ENCODE measurements at regions not wholly inside any gene's neighbourhood (a gene's known extent, or its start where the extent isn't known, plus 50 kb on each side); places are given as distances from the start of the nearest gene placed in this dataset.

DNA sequence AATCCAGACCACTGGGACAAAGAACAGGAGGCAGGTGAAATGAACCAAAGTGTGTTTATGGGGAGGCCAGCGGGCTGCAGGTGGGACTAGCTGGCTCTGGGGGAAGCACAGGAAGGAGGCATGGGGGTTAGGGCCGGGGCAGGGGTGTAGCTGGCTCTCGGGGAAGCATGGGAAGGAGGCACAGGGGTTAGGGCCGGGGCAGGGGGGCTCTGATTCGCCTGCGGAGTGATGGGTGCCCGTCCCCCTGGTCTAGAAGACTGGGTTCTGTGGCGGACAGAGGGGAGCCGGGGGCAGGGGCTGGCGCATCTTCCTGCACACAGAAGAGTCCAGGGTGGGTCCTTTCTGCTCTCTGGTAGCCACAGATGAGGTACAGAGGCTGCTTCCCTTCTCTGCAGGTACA is 310.3 kb downstream of the TMEM121 start:
- TF ChIP-seq, protein P1, sequence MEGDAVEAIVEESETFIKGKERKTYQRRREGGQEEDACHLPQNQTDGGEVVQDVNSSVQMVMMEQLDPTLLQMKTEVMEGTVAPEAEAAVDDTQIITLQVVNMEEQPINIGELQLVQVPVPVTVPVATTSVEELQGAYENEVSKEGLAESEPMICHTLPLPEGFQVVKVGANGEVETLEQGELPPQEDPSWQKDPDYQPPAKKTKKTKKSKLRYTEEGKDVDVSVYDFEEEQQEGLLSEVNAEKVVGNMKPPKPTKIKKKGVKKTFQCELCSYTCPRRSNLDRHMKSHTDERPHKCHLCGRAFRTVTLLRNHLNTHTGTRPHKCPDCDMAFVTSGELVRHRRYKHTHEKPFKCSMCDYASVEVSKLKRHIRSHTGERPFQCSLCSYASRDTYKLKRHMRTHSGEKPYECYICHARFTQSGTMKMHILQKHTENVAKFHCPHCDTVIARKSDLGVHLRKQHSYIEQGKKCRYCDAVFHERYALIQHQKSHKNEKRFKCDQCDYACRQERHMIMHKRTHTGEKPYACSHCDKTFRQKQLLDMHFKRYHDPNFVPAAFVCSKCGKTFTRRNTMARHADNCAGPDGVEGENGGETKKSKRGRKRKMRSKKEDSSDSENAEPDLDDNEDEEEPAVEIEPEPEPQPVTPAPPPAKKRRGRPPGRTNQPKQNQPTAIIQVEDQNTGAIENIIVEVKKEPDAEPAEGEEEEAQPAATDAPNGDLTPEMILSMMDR (conservative IDR thresholded peaks at IDR 0.05; ENCODE audit: low read depth, low read length), result no peak
- no peak overlapping the region for H3K4me3 ChIP-seq (ENCODE audit: low read length)
- DNase-seq (ENCODE audit: low read depth), result no peak

DNA sequence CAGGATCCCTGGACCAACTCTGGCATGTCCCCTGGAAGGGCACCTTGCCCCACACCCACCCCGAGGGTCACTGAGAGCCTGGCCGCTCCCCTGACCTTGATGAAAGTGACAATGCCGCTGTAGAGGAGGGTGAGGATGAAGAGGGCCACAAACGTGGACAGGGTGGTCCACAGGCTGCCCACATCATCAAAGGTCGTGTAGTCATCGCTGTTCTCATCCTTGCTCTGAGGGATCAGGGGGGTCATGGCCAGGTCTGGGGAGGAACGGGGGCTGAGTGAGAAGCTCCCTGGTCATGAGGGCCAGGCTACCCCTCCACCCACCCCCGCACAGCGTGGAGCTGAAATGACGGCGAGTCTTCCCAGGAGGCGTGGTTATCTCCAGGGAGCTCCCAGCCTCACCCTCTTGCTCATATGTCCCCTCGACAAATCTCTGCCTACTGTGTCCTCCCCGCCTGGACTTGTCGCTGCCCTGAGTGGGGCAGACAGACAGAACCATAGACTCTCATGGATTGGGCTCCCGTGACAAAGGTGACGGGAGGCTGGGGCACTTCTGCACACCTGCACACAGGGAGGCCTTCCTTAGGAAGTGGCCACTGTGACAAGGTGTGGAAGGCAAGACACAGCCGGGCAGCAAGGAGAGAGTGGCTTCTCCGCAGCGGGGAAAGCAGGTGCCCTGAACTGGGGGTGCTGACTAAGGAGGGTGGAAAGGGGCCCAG is 311.1 kb downstream of the TMEM121 start:
- no peak for DNase-seq (ENCODE audit: low read depth)
- TF ChIP-seq, protein P1 (conservative IDR thresholded peaks at IDR 0.05; ENCODE audit: low read depth, low read length), result no peak
- H3K4me3 ChIP-seq (ENCODE audit: low read length), result no peak overlapping the region

DNA sequence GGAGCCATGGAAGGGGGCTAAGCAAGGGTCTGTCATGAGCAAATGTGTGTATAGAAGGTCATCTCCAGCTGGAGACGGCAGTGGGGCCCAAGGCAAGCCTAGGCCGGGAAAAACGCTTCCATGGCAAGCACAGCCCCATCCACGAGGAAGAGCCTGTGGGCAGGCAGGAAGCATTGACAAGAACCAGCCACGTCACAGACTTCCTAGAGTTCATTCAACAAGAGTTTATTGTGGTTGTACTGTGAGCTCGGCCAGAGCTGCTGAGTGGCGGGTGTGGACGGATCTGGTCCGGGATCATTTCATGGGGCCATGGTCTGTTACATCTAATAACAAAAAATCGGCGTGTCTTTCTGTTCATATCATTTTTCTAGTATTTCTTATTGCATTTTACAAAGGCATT is 311.7 kb downstream of the TMEM121 start:
- DNase-seq (ENCODE audit: low read depth), result no peak
- no peak overlapping the region for H3K4me3 ChIP-seq (ENCODE audit: low read length)
- TF ChIP-seq, protein P1 (conservative IDR thresholded peaks at IDR 0.05; ENCODE audit: low read depth, low read length), result no peak

DNA sequence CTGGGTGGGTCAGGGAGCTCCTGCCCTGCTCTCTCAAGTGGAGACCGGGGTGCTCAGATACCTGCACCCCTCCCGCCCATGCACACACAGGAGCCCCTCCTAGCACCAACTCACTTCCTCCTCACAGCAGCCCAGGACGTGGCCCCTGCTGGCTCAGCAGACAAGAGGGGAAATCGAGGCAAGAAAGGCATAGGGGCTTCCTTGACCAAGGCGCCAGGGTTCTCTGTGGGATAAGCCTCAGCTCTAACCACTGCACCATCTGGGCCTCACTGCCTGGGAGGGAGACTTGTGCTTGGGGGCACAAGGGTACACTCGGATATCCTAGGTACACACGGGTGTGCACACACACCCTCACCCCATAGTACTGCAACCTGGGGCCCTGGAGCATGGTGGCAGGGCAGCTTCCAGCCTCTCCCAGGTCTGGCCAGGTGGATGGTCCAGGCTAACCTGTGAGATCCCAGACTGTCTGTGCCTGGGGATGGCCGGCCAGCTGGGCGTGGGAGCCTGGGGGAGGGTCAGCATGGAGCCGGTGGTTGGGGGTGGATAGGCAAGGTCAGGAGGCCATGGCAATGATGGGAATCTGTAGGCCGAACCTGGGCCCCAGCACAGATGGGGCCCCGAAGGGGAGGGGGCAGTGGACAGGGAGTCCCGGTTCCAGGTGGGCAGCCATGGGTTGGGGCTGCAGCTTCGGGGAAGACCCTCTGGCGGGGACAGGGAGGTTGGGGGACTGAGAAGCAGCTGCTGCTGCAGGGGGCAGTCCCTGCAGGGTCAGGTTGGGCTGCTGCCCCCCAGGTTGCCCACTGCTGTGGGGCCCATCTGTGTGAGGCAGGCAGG is 312.4 kb downstream of the TMEM121 start:
- DNase-seq (ENCODE audit: low read depth), result no peak
- no peak overlapping the region for H3K4me3 ChIP-seq (ENCODE audit: low read length)
- TF ChIP-seq, protein P1 (conservative IDR thresholded peaks at IDR 0.05; ENCODE audit: low read depth, low read length), result no peak

DNA sequence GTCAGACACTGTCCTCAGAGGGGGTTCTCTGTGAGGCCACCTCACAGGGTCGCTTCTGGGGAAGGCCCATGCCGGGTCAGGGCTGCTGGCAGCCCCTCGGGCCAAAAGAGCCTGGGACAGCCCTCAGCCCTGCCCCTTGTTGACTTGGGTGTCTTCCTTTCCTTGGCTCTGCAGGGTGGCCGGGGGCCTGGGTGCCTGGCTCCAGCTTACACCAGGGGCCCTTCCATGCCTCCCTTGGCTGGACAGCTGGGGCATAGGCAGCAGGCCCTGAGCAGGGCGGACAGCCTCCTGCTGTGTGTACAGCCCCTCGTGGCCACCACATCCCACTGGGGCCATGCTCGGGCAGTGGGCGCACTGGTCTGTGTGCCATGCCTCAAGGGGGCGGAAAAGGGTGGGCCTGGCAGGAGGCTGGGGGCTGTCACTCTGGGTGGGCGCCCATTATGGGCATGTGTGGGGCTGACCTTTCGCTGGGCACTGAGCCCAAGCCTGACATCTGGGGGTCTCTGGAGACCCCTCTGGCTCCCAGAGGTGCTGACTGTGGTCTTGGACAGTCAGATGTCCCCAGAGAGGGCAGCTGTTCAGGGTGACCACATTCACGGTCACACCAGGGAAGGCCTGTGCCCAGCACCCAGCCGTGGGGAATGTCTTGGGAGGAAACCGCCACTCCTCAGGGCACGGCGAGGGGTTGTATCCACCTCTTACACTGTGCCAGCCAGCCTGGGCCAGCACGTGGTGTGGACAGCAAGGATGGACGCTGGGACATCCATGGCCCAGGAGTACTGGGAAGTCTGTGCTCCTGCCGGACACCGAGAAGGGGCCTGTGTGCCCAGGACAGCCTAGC is 313.3 kb downstream of the TMEM121 start:
- no peak for DNase-seq (ENCODE audit: low read depth)
- H3K4me3 ChIP-seq (ENCODE audit: low read length), result no peak overlapping the region
- TF ChIP-seq, protein P1 (conservative IDR thresholded peaks at IDR 0.05; ENCODE audit: low read depth, low read length), result no peak

DNA sequence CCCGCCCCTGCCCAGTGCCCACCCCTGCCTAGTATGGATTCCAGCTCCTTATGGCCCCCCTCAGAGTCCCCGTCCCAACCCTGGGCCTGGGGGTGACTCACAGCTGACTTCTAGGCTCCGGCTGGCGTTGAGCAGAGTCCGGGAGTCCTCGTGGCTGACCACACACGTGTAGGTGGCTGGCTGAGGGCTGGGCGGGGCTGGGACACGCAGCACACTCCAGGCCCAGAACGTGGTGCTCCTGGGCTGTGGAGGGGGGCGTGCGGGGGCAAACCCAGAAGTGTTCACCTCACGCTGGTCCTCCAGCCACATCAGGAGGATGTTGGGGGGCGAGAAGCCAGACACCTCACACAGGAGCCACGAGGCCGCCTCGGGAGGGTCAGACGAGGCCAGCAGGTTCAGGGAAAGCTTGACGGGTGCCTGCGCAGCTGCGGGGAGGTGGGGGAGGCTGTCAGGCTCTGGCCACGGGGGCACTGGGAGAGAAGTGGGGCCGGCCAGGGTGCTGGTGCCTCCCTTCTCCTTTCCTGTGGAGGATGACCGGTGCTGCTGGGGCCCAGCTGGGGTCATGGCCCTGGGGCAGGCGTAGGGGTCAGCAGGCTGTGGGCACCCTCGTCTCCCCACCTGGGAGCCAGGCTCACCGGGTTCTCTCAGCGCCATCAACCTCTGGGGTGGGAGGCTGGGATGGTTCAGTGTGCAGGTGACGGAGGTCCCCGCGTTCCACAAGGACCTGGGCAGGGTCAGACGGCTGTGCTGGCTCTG is 314.1 kb downstream of the TMEM121 start:
- no peak overlapping the region for H3K4me3 ChIP-seq (ENCODE audit: low read length)
- TF ChIP-seq, protein P1 (conservative IDR thresholded peaks at IDR 0.05; ENCODE audit: low read depth, low read length), result no peak
- DNase-seq (ENCODE audit: low read depth), result no peak
